ENCODE measurements at regions not wholly inside any gene's neighbourhood (a gene's known extent, or its start where the extent isn't known, plus 50 kb on each side); places are given as distances from the start of the nearest gene placed in this dataset.
"Not testable (repeated sequence)": the region's sequence is repeated elsewhere in the genome, so short reads cannot be mapped to it uniquely, and the experiment has no call there.

GRCh38 chr10:123380491-123381085 lies 226.4 kb downstream of the BUB3 start:
- DNase-seq = peak; percentile 37

GRCh38 chr10:123381224-123381623 lies 227.0 kb downstream of the BUB3 start:
- peak; percentile 14 for DNase-seq

- DNase-seq = no peak
Observed at GRCh38 chr10:123382491-123382890, 228.3 kb downstream of the BUB3 start.

GRCh38 chr10:123385508-123386080 lies 231.4 kb downstream of the BUB3 start:
- no peak for DNase-seq

- DNase-seq = no peak
Observed at GRCh38 chr10:123389520-123389919, 235.3 kb downstream of the BUB3 start.

- no peak for DNase-seq
Observed at GRCh38 chr10:123390332-123390731, 236.1 kb downstream of the BUB3 start.

- DNase-seq = no peak
Observed at GRCh38 chr10:123390874-123391273, 236.7 kb downstream of the BUB3 start.

GRCh38 chr10:123391275-123392028 lies 237.2 kb downstream of the BUB3 start:
- DNase-seq = no peak

GRCh38 chr10:123392182-123392963 lies 238.2 kb downstream of the BUB3 start:
- DNase-seq = peak; percentile 38

GRCh38 chr10:123393170-123393569 lies 239.0 kb downstream of the BUB3 start:
- DNase-seq = no peak

- DNase-seq = no peak
Observed at GRCh38 chr10:123394382-123394781, 240.2 kb downstream of the BUB3 start.

- not testable (repeated sequence) for DNase-seq
Observed at GRCh38 chr10:123395234-123395633, 241.0 kb downstream of the BUB3 start.

GRCh38 chr10:123395906-123396305 lies 241.7 kb downstream of the BUB3 start:
- no peak for DNase-seq

- DNase-seq = no peak
Observed at GRCh38 chr10:123398180-123398591, 244.0 kb downstream of the BUB3 start.

GRCh38 chr10:123398756-123399155 lies 244.6 kb downstream of the BUB3 start:
- no peak for DNase-seq

GRCh38 chr10:123399276-123399839 lies 245.2 kb downstream of the BUB3 start:
- no peak for DNase-seq

- DNase-seq = no peak
Observed at GRCh38 chr10:123402021-123402420, 247.8 kb downstream of the BUB3 start.

- no peak for DNase-seq
Observed at GRCh38 chr10:123402656-123403055, 248.5 kb downstream of the BUB3 start.

- no peak for DNase-seq
Observed at GRCh38 chr10:123404357-123404756, 250.2 kb downstream of the BUB3 start.

- DNase-seq = no peak
Observed at GRCh38 chr10:123408660-123409059, 254.5 kb downstream of the BUB3 start.

- no peak for DNase-seq
Observed at GRCh38 chr10:123409426-123409825, 255.2 kb downstream of the BUB3 start.

- no peak for DNase-seq
Observed at GRCh38 chr10:123409884-123410283, 255.7 kb downstream of the BUB3 start.

GRCh38 chr10:123413353-123413752 lies 252.8 kb upstream of the GPR26 start:
- DNase-seq = no peak

Data from NCI-H82 (cell line).